ENCODE measurements at regions not wholly inside any gene's neighbourhood (a gene's known extent, or its start where the extent isn't known, plus 50 kb on each side); places are given as distances from the start of the nearest gene placed in this dataset.

DNA sequence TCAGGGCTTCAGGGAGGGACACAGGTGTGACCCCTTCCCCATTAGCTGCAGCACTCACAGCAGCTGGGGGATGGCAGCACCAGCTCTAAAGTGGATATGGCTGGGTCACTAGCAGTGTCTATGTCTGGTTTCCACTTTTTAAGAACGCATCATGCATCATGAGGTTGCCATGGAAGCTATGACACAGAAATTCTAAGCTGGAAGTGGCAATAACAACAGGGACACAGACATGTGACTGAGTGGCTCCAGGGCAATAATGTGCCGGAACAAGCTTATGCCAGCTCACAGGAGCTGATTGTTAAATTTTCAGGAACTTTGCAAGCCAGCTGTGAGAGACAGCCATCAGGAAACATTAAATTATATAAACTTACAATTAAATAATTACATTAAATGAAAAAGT, 51.2 kb upstream of the NFASC start:
- TF ChIP-seq, protein P1, sequence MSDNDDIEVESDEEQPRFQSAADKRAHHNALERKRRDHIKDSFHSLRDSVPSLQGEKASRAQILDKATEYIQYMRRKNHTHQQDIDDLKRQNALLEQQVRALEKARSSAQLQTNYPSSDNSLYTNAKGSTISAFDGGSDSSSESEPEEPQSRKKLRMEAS (IDR thresholded peaks at IDR 0.05) = no peak
- TF ChIP-seq, protein P2, sequence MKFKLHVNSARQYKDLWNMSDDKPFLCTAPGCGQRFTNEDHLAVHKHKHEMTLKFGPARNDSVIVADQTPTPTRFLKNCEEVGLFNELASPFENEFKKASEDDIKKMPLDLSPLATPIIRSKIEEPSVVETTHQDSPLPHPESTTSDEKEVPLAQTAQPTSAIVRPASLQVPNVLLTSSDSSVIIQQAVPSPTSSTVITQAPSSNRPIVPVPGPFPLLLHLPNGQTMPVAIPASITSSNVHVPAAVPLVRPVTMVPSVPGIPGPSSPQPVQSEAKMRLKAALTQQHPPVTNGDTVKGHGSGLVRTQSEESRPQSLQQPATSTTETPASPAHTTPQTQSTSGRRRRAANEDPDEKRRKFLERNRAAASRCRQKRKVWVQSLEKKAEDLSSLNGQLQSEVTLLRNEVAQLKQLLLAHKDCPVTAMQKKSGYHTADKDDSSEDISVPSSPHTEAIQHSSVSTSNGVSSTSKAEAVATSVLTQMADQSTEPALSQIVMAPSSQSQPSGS (IDR thresholded peaks at IDR 0.05; ENCODE audit: low read length) = no peak
- no peak overlapping the region for H4K91ac ChIP-seq (replicated peaks; ENCODE audit: insufficient read length, low read length)
- H3K27me3 ChIP-seq (replicated peaks in 1 of 4; ENCODE audit: control insufficient read depth in 3 of 4, extremely low read depth in 1 of 4, insufficient read depth in 3 of 4, low read length in 3 of 4) = no peaks in the 10 kb centered on the region
- no peaks in the 10 kb centered on the region for H3K9me3 ChIP-seq (ENCODE audit: insufficient read depth in 2 of 2, low read depth in 1 of 2, low read length in 1 of 2)
- H2BK20ac ChIP-seq (ENCODE audit: low read length) = no peak overlapping the region
- H3K79me1 ChIP-seq (ENCODE audit: low read depth, low read length) = no peaks in the 10 kb centered on the region
- no peak overlapping the region for H3K14ac ChIP-seq (ENCODE audit: insufficient read length)
- no peak overlapping the region for H3K27ac ChIP-seq (ENCODE audit: low read depth, low read length)
- H3K4me3 ChIP-seq (ENCODE audit: extremely low read depth in 1 of 4, insufficient read depth in 2 of 4, low read depth in 3 of 4, low read length in 4 of 4) = no peak overlapping the region
- no peak overlapping the region; a peak in 1 of 7 replicates for H3K9ac ChIP-seq (replicated peaks in 1 of 4; ENCODE audit: extremely low read depth in 1 of 4, low read depth in 3 of 4, low read length in 3 of 4)
- no peak overlapping the region for H3K4ac ChIP-seq (replicated peaks; ENCODE audit: insufficient read length, low read depth, low read length)
- H3K79me2 ChIP-seq (ENCODE audit: control insufficient read depth in 1 of 2, insufficient read depth in 2 of 2, low read length in 2 of 2) = no peaks in the 10 kb centered on the region
- H2AFZ ChIP-seq (ENCODE audit: low read length) = no peak overlapping the region
- H3K23ac ChIP-seq (ENCODE audit: insufficient read length) = no peak overlapping the region
- no peak overlapping the region for H3K18ac ChIP-seq (ENCODE audit: extremely low read depth, low read length)
- H3K4me2 ChIP-seq (ENCODE audit: insufficient read depth in 1 of 2, low read depth in 2 of 2, low read length in 2 of 2) = no peak overlapping the region
- H2BK15ac ChIP-seq (ENCODE audit: low read length) = no peak overlapping the region
- 95% methylated on average over 2 of the region's 2 CpGs; no CpG with 5 or more reads in 1 of the 2 experiments for WGBS, 2 experiments (ENCODE audit: extremely low coverage in 1 of 2, insufficient coverage in 1 of 2, insufficient read length in 1 of 2, insufficient replicate concordance in 2 of 2, low coverage in 1 of 2, low lambda C conversion rate in 2 of 2, missing lambda C conversion rate in 1 of 2)
- CTCF ChIA-PET (ENCODE audit: partially characterized antibody) = interaction anchor here (0.8 to 24.6 kb wide), 11 partner anchors 7 to 316 kb away, joined by 3 to 361 read pairs (median 5); no protein-coding TSS in a partner anchor
- H4K8ac ChIP-seq (ENCODE audit: extremely low read depth, insufficient read depth, low read length) = no peak overlapping the region
- DNase-seq (ENCODE audit: low read depth in 1 of 2, low spot score in 2 of 2) (no peak), FAIRE-seq (no peak)
- H3K56ac ChIP-seq (replicated peaks; ENCODE audit: insufficient read length, low read depth, low read length) = no peak overlapping the region
- no peaks in the 10 kb centered on the region for H3K23me2 ChIP-seq (ENCODE audit: low read depth, low read length)
- no peak overlapping the region for H2BK12ac ChIP-seq (ENCODE audit: low read depth, low read length)
- no peaks in the 10 kb centered on the region for H4K20me1 ChIP-seq (replicated peaks in 1 of 2; ENCODE audit: control insufficient read depth in 1 of 2, insufficient read depth in 2 of 2, low read length in 2 of 2)
- H3K36me3 ChIP-seq (ENCODE audit: control insufficient read depth in 2 of 4, insufficient read depth in 4 of 4, low read length in 3 of 4) = no peaks in the 10 kb centered on the region
- H2BK5ac ChIP-seq (ENCODE audit: low read depth, low read length) = no peak overlapping the region
- no peak overlapping the region for H2BK120ac ChIP-seq (replicated peaks; ENCODE audit: low read depth, low read length)
- POLR2A ChIA-PET (ENCODE audit: partially characterized antibody) = no interaction called here
- H2AK5ac ChIP-seq (ENCODE audit: low read depth, low read length) = no peak overlapping the region
- H3K4me1 ChIP-seq (replicated peaks in 1 of 4; ENCODE audit: control insufficient read depth in 3 of 4, insufficient read depth in 4 of 4, low read length in 3 of 4) = no peaks in the 10 kb centered on the region
- no peak overlapping the region for H4K5ac ChIP-seq (ENCODE audit: insufficient read length, low read depth, low read length)
